ENCODE measurements at regions not wholly inside any gene's neighbourhood (a gene's known extent, or its start where the extent isn't known, plus 50 kb on each side); places are given as distances from the start of the nearest gene placed in this dataset.

GRCh38 chr9:89899573-89899972 lies 294.8 kb downstream of the GADD45G start:
- H3K36me3 Mint-ChIP-seq (ENCODE audit: insufficient read depth): no peaks in the 10 kb centered on the region
- H3K4me1 Mint-ChIP-seq (ENCODE audit: low read depth): no peaks in the 10 kb centered on the region
- DNase-seq (no peak), ATAC-seq (no peak)
- H3K9me3 Mint-ChIP-seq: no peaks in the 10 kb centered on the region
- H3K27me3 Mint-ChIP-seq (ENCODE audit: low read depth): peaks cover 12% of the 10 kb centered on the region
- no peak overlapping the region for H3K4me3 Mint-ChIP-seq

DNA sequence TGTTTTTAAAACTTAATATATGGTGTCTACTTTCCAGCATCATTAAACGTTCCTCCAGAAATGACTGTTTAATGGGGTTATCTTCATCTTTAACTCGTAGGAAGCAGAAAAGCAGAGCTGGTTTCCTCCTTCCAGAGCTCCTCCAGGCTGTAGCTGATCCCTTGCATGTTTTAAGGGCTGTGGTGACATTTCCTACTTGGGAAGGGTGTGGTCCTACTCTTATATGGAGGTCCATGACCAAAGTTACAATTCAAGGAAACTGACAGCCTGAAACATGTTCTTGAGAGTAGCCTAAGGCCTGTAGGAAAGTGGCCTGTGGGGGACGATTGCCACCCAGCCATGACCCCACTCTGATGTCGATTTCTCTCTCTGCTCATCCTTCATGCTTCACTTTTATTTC lies 297.1 kb downstream of the GADD45G start:
- no peak overlapping the region for H3K4me3 Mint-ChIP-seq
- ATAC-seq: no peak
- no peaks in the 10 kb centered on the region for H3K9me3 Mint-ChIP-seq
- H3K36me3 Mint-ChIP-seq (ENCODE audit: insufficient read depth): no peaks in the 10 kb centered on the region
- DNase-seq: no peak
- peaks cover 12% of the 10 kb centered on the region for H3K27me3 Mint-ChIP-seq (ENCODE audit: low read depth)
- H3K4me1 Mint-ChIP-seq (ENCODE audit: low read depth): no peaks in the 10 kb centered on the region

DNA sequence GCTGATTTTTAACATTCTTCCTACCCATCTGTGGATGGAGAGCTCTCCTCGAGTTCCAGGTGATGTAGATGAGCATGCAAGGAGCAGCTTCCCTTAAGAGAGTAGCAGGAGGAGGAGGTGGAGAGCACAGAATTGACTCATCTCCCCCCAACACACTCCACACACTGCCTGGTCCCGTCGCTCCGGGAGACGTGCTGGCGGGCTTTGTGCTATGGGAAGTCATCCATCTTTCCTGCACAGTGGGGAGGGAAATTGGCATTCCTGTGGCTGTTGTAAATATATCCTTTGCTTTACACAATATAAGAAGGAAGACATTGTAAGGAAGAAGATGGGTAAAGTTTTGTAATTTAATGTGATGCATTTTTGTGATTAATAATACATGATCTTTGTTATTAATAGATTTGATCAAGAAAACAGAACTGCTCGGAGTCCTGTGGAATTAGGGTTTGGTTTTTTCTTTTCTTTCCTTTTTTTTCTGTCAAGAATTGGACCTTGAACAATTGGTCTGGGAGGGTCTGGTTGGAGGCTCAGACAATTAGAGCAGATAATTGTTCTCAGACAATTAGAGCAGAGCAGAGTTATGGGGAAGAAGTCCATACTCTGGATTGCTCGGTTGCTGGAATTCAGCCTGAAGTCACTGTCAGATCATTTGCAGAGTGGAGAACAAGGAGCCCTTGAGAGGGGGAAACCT lies 297.8 kb downstream of the GADD45G start:
- no peaks in the 10 kb centered on the region for H3K9me3 Mint-ChIP-seq
- no peaks in the 10 kb centered on the region for H3K36me3 Mint-ChIP-seq (ENCODE audit: insufficient read depth)
- no peak for ATAC-seq
- peaks cover 12% of the 10 kb centered on the region for H3K27me3 Mint-ChIP-seq (ENCODE audit: low read depth)
- DNase-seq: no peak
- H3K4me3 Mint-ChIP-seq: no peak overlapping the region
- no peaks in the 10 kb centered on the region for H3K4me1 Mint-ChIP-seq (ENCODE audit: low read depth)

GRCh38 chr9:89903141-89903475 lies 298.3 kb downstream of the GADD45G start:
- Mint-ChIP-seq H3K36me3 (ENCODE audit: insufficient read depth) (no peaks in the 10 kb centered on the region), H3K4me3 (no peak overlapping the region), H3K9me3 (no peaks in the 10 kb centered on the region), H3K4me1 (ENCODE audit: low read depth) (no peaks in the 10 kb centered on the region), H3K27me3 (ENCODE audit: low read depth) (peaks cover 12% of the 10 kb centered on the region)
- ATAC-seq (no peak), DNase-seq (no peak)

GRCh38 chr9:89905606-89906338 lies 301.0 kb downstream of the GADD45G start:
- no peaks in the 10 kb centered on the region for H3K9me3 Mint-ChIP-seq

DNA sequence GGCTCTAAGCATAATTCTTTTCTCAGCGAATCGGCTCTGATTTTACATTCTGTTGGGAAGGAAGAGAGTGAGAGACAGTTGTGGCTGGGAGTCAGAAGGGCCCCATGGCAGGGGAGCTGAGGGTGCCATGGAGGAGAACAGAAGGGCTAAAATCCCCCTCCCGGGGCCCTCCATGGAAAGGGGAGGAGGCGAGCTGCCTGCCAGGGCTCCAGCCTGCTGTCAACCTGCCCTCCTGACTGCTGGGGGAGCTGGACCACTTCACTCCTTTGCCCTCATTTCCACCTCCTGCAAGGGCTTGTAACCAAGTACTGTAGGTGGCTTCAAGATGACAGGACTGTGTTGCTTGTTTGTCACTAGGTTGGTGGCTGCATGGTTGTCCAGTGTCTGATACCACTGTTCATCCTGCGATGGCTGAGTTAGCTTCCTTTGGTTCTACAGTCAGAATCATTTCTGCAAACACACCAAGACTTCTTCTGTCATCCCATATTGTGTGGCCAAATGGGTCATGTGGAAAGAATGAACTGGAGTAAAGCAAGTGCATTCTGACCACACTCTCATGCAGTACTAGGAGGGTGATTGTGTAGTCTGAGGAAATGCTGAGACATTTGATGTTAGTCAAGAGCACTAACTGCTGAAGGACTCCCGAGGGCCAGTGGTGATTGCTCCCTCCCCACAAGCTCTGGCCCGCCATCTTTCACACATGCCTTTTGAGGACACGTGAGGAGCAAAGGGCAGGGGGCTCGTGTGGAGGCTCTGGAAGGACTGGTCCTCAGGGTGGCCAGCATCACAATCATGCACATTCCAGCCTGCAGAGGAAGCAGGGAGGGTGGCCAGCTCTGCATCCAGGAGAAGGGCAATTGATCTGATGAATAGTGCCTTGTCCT lies 307.2 kb downstream of the GADD45G start:
- Mint-ChIP-seq H3K9me3 (no peaks in the 10 kb centered on the region), H3K27me3 (ENCODE audit: low read depth) (no peaks in the 10 kb centered on the region), H3K4me1 (ENCODE audit: low read depth) (no peaks in the 10 kb centered on the region), H3K4me3 (no peak overlapping the region), H3K36me3 (ENCODE audit: insufficient read depth) (no peaks in the 10 kb centered on the region)
- ATAC-seq: no peak
- DNase-seq: no peak

More at GRCh38 chr9:89905606-89906338, 301.0 kb downstream of the GADD45G start:
- Mint-ChIP-seq H3K36me3 (ENCODE audit: insufficient read depth) (no peaks in the 10 kb centered on the region), H3K27me3 (ENCODE audit: low read depth) (peaks cover 12% of the 10 kb centered on the region), H3K4me3 (no peak overlapping the region), H3K4me1 (ENCODE audit: low read depth) (no peaks in the 10 kb centered on the region)
- DNase-seq (no peak), ATAC-seq (no peak)

DNA sequence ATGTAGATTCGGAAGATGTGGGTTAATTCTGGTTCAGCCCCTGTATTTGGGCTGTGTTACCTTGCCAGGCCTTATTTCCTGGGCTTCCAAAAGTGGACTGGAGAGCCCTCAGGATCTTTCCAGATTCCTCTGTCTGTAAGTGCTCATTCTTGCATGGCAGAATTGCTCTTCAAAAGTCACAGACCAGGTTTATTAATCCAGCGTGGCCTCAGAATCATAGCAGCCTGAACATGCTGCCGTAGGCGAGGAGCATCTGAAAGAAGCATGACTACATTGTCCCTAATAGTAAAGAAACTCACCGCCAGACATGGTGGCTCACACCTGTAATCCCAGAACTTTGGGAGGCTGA lies 307.8 kb downstream of the GADD45G start:
- Mint-ChIP-seq H3K9me3 (no peaks in the 10 kb centered on the region), H3K36me3 (ENCODE audit: insufficient read depth) (no peaks in the 10 kb centered on the region), H3K27me3 (ENCODE audit: low read depth) (no peaks in the 10 kb centered on the region), H3K4me1 (ENCODE audit: low read depth) (no peaks in the 10 kb centered on the region), H3K4me3 (no peak overlapping the region)
- ATAC-seq (no peak), DNase-seq (no peak)

- ATAC-seq (no peak), DNase-seq (no peak)
- H3K27me3 Mint-ChIP-seq (ENCODE audit: low read depth): no peaks in the 10 kb centered on the region
- no peaks in the 10 kb centered on the region for H3K36me3 Mint-ChIP-seq (ENCODE audit: insufficient read depth)
- H3K9me3 Mint-ChIP-seq: no peaks in the 10 kb centered on the region
- H3K4me1 Mint-ChIP-seq (ENCODE audit: low read depth): peaks cover 1% of the 10 kb centered on the region
- no peak overlapping the region for H3K4me3 Mint-ChIP-seq
Observed at GRCh38 chr9:89915187-89915586, 310.4 kb downstream of the GADD45G start.

DNA sequence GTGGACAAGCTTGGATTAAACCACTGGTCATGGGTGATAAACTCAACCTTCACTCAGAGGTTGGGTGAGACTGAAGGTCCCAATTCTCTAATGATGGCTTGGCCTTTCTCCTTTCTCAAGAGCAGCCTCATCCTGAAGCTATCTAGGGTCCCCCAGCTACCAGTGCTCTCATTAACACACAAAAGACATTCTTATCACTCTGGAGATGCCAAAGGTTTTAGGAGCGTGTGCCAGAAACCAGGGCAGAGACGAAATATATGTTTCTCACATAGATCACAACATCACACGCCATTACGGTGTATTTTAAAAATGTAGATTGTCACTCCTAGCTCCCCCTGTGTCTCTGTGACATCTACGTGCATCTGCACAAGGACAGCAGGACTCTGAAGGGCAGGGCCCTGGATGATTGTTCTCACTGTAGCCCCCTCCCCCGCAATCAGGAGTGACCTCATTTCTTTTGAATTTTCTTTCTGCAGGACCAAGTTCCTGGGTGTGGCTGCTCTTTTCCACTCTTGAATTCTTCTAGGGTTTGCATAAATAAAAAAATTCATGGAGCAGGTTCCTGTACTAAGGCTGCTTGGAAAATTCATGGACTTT lies 311.3 kb downstream of the GADD45G start:
- no peak for DNase-seq
- no peaks in the 10 kb centered on the region for H3K27me3 Mint-ChIP-seq (ENCODE audit: low read depth)
- H3K36me3 Mint-ChIP-seq (ENCODE audit: insufficient read depth): no peaks in the 10 kb centered on the region
- no peaks in the 10 kb centered on the region for H3K9me3 Mint-ChIP-seq
- H3K4me3 Mint-ChIP-seq: no peak overlapping the region
- ATAC-seq: no peak
- H3K4me1 Mint-ChIP-seq (ENCODE audit: low read depth): peaks cover 1% of the 10 kb centered on the region

- Mint-ChIP-seq H3K27me3 (ENCODE audit: low read depth) (no peaks in the 10 kb centered on the region), H3K4me1 (ENCODE audit: low read depth) (peaks cover 1% of the 10 kb centered on the region), H3K9me3 (no peaks in the 10 kb centered on the region), H3K36me3 (ENCODE audit: insufficient read depth) (no peaks in the 10 kb centered on the region), H3K4me3 (no peak overlapping the region)
- DNase-seq: no peak
- ATAC-seq: no peak
Observed at GRCh38 chr9:89917861-89918260, 313.0 kb downstream of the GADD45G start.

DNA sequence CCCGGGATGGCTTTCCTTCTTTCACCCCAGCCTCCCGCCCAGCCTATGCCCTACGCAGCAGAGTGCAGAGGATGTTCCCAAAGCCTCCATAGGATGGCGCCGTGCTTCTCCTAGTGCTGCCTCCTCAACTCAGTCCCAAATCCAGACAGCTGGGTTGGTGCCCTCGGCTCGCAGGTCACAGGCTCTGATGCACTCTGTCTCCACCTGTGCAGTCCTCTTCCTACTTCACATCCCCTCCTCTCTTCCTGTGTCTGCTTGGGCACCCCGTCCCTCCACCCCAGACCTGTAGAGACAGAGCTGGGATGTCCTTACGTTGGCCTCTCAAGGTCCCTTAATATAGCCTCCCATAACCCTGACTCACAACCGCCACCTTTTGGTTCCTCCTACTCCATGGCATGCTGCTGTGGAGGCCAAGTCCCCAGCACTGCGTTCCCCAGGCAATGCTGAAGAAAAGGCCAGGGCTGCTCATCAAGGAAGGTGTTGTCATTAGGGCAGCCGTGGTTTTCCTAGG lies 314.4 kb downstream of the GADD45G start:
- DNase-seq (peak; percentile 11), ATAC-seq (peak; percentile 50 to 69)
- H3K9me3 Mint-ChIP-seq: no peaks in the 10 kb centered on the region
- peaks cover 11% of the 10 kb centered on the region for H3K4me1 Mint-ChIP-seq (ENCODE audit: low read depth)
- H3K4me3 Mint-ChIP-seq: no peak overlapping the region
- H3K27me3 Mint-ChIP-seq (ENCODE audit: low read depth): no peaks in the 10 kb centered on the region
- H3K36me3 Mint-ChIP-seq (ENCODE audit: insufficient read depth): no peaks in the 10 kb centered on the region

DNA sequence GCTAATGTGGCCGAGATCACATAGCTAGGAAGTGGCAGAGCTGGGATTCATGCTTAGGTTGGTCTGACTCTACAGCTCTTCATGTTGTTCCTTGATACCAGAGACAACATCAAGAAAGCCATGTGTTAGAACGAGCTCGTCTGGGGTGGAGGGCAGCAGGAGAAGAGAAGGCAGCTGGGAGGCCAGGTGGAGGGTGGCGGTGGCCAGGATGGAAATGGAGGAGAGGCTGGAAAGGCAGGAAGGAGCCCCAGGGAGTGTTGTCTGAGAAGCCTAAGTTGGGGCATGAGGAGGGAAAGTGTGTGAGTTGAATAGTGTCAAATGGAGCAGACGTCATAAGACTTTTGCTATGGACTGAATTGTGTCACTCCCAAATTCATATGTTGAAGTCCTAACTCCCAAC lies 315.3 kb downstream of the GADD45G start:
- Mint-ChIP-seq H3K36me3 (ENCODE audit: insufficient read depth) (no peaks in the 10 kb centered on the region), H3K9me3 (no peaks in the 10 kb centered on the region), H3K27me3 (ENCODE audit: low read depth) (no peaks in the 10 kb centered on the region), H3K4me3 (no peak overlapping the region), H3K4me1 (ENCODE audit: low read depth) (peaks cover 18% of the 10 kb centered on the region)
- ATAC-seq (no peak), DNase-seq (no peak)

DNA sequence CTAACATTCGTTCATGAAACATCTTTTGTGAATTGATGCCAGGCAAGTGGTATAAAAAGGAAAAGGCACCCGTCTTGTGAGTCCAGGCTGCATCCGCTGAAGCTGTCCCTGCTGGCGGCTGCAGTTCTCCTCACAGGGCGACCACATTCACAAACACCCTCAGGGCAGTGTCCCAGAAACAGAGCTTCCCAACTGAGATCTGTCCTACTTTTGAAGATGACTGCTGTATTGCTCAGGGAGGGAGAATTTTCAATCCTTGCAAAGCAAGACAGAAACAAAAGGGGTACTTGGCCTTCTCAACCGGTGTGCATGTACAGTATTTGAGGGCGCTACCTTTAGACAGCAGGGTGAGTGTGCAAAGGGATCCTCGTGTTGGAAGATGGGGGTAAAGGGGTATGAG lies 316.1 kb downstream of the GADD45G start:
- Mint-ChIP-seq H3K36me3 (ENCODE audit: insufficient read depth) (no peaks in the 10 kb centered on the region), H3K4me1 (ENCODE audit: low read depth) (peaks cover 20% of the 10 kb centered on the region), H3K27me3 (ENCODE audit: low read depth) (peaks cover 3% of the 10 kb centered on the region), H3K9me3 (no peaks in the 10 kb centered on the region), H3K4me3 (no peak overlapping the region)
- ATAC-seq (no peak), DNase-seq (no peak)

- DNase-seq: no peak
- Mint-ChIP-seq H3K9me3 (no peaks in the 10 kb centered on the region), H3K36me3 (ENCODE audit: insufficient read depth) (no peaks in the 10 kb centered on the region), H3K4me1 (ENCODE audit: low read depth) (peaks cover 20% of the 10 kb centered on the region), H3K27me3 (ENCODE audit: low read depth) (peaks cover 7% of the 10 kb centered on the region), H3K4me3 (no peak overlapping the region)
- no peak for ATAC-seq
Observed at GRCh38 chr9:89922099-89922498, 317.3 kb downstream of the GADD45G start.

Data from activated T-cell treated with anti-CD3 and anti-CD28 coated beads, Interleukin-2, amount 50 U/mL, for 4 hours (primary cell).